K562 (cell line): ENCODE measurements at regions not wholly inside any gene's neighbourhood (a gene's known extent, or its start where the extent isn't known, plus 50 kb on each side); places are given as distances from the start of the nearest gene placed in this dataset.

Experiments
- ATAC-seq: fragments of 200-7000 bp; cut with Tn5 transposase; 3 replicates; pipeline ENCODE4 v1.9.1; 2020; ENCODE audit warnings: moderate library complexity
- BruUV-seq: library from RNA; stranded (reverse); fragments of 400-500 nt; replicated peaks from 2 replicates; lab custom pipeline; 2021; lab: Mats Ljungman, UMichigan
- CTCF ChIA-PET: fragments of 300-600 bp; formaldehyde crosslinking; extraction: SDS; loops from one replicate; lab custom pipeline; 2021; ENCODE audit warnings: low intra/inter-chr PET ratio; lab: Yijun Ruan, JAX
- POLR2A ChIA-PET: fragments of 300-600, 350-650 bp; sonication (Branson Sonifier 250); formaldehyde crosslinking; extraction: SDS; loops from one replicate; lab custom pipeline; 2021; ENCODE audit warnings: antibody characterized with exemption, inconsistent platforms; lab: Yijun Ruan, JAX
- DNase-seq, 4 experiments: peaks; one replicate each; pipeline versions ENCODE4 v3.0.0 to v3.0.0-alpha.2; 2011 to 2018; ENCODE audit warnings: low spot score in 3 of 4, mixed read lengths in 3 of 4; ENCODE audit errors: extremely low read depth in 1 of 4
- FAIRE-seq: peaks from 2 replicates; lab custom pipeline; 2011; peaks lifted over from hg19 to GRCh38; lab: Jason Lieb, UNC
- H2AFZ ChIP-seq: 2 replicates; pipeline ENCODE4 v1.6.0; 2011; ENCODE audit warnings: low read depth, low read length, control low read depth, inconsistent platforms
- H3K27ac ChIP-seq: fragments of 200-600 bp; 3 replicates; pipeline ENCODE4 v1.8.0; 2011; ENCODE audit warnings: low read depth, mild to moderate bottlenecking, control low read depth, inconsistent platforms, low read length, moderate library complexity, mixed read lengths; ENCODE audit errors: extremely low read depth
- H3K27me3 ChIP-seq, 2 experiments: fragments of 300-600 bp in 1 of 2; 2 replicates in 1 of 2; 3 replicates in 1 of 2; pipeline versions ENCODE4 v1.6.0 to v1.8.0; 2011; ENCODE audit warnings: inconsistent platforms in 2 of 2, low read length in 2 of 2, mild to moderate bottlenecking in 1 of 2, mixed read lengths in 1 of 2, moderate library complexity in 1 of 2; ENCODE audit not compliant: control insufficient read depth in 2 of 2, insufficient read depth in 2 of 2
- H3K36me3 ChIP-seq: fragments of 300-600 bp; 3 replicates; pipeline ENCODE4 v1.8.0; 2011; ENCODE audit warnings: mild to moderate bottlenecking, low read length, inconsistent platforms; ENCODE audit not compliant: control insufficient read depth, insufficient read depth
- H3K4me1 ChIP-seq, 2 experiments: fragments of 200-600 bp in 1 of 2; replicated peaks in 1 of 2; 2 replicates in 1 of 2; 3 replicates in 1 of 2; pipeline versions ENCODE4 v1.5.1 to v1.8.0; 2011; ENCODE audit warnings: inconsistent platforms in 2 of 2, low read length in 2 of 2, mild to moderate bottlenecking in 1 of 2, mixed read lengths in 1 of 2, moderate library complexity in 1 of 2; ENCODE audit not compliant: control insufficient read depth in 2 of 2, insufficient read depth in 2 of 2
- H3K4me2 ChIP-seq: 2 replicates; pipeline ENCODE4 v1.6.1; 2011; ENCODE audit warnings: low read length, control low read depth, inconsistent platforms, mixed read lengths; ENCODE audit not compliant: insufficient read depth
- H3K4me3 ChIP-seq: fragments of 200-600 bp; sonication (generic), shearing (Covaris generic); 2 replicates; pipeline ENCODE4 v1.5.1; 2016; ENCODE audit warnings: control low read depth, inconsistent platforms
- H3K79me2 ChIP-seq: fragments of 200-600 bp; 3 replicates; pipeline ENCODE4 v1.8.0; 2011; ENCODE audit warnings: low read length, inconsistent platforms; ENCODE audit not compliant: control insufficient read depth, insufficient read depth
- H3K9ac ChIP-seq, 2 experiments: 2 replicates each; pipeline versions ENCODE4 v1.6.0 to v1.6.1; 2011; ENCODE audit warnings: low read depth in 2 of 2, low read length in 2 of 2, control low read depth in 1 of 2, inconsistent platforms in 1 of 2, mild to moderate bottlenecking in 1 of 2, mixed read lengths in 1 of 2; ENCODE audit not compliant: insufficient read depth in 1 of 2
- H3K9me1 ChIP-seq: one replicate; pipeline ENCODE4 v1.6.0; 2011; ENCODE audit warnings: inconsistent platforms, mild to moderate bottlenecking, low read length, moderate library complexity; ENCODE audit not compliant: control insufficient read depth, insufficient read depth
- H3K9me3 ChIP-seq: replicated peaks from 2 replicates; pipeline ENCODE4 v1.5.1; 2011; ENCODE audit warnings: low read depth, low read length, inconsistent platforms; ENCODE audit not compliant: control insufficient read depth, insufficient read depth
- H4K20me1 ChIP-seq: replicated peaks from 2 replicates; pipeline ENCODE4 v1.6.1; 2011; ENCODE audit warnings: low read length, inconsistent platforms, mixed read lengths; ENCODE audit not compliant: control insufficient read depth, insufficient read depth
- EWSR1 ChIP-seq: fragments of 450-650 bp; IDR thresholded peaks from 2 replicates; pipeline ENCODE4 v1.6.1; 2018; ENCODE audit warnings: borderline replicate concordance, mild to moderate bottlenecking, low read depth, moderate library complexity; ENCODE audit not compliant: partially characterized antibody
- ZBTB11 ChIP-seq, 3 experiments: fragments of 200-800 bp in 1 of 3; fragments of 250-450 bp in 1 of 3; fragments of 450-650 bp in 1 of 3; sonication (Bioruptor Pico) in 1 of 3; sonication (Bioruptor generic) in 1 of 3; formaldehyde crosslinking in 1 of 3; IDR thresholded peaks; 2 replicates each; pipeline versions ENCODE4 v1.6.1 to v1.8.0; 2016 to 2022; ENCODE audit warnings: mild to moderate bottlenecking in 2 of 3, missing genetic modification characterization in 2 of 3, missing compliant biosample characterization in 1 of 3, moderate library complexity in 1 of 3
- WGBS: fragments of 100-300 bp; shearing (Covaris generic); methylation state at CpG from one replicate; pipeline ENCODE4 v1.1.6; 2016; ENCODE audit warnings: low coverage, mixed read lengths; ENCODE audit not compliant: insufficient coverage; ENCODE audit errors: missing lambda C conversion rate; 5-methylcytosine and 5-hydroxymethylcytosine counted together
- in situ Hi-C: fragments of 300-500 bp; cut with MboI; formaldehyde crosslinking; loops from 4 replicates; pipeline ENCODE4 v1.15.0; 2018; ENCODE audit warnings: inconsistent platforms, mixed read lengths
- intact Hi-C: fragments of 100-400 bp; cut with micrococcal nuclease; formaldehyde crosslinking; loops from 2 replicates; pipeline ENCODE4 v1.14.2; 2022
- TF ChIP-seq, protein P1 (sequence below): fragments of 450-650 bp; formaldehyde crosslinking; IDR thresholded peaks from 2 replicates; pipeline ENCODE4 v1.4.0; 2020; ENCODE audit warnings: mild to moderate bottlenecking, moderate library complexity

- Histone ChIP-seq H4K20me1 (no peaks in the 10 kb centered on the region), H3K79me2 (no peaks in the 10 kb centered on the region), H3K4me2 (no peak overlapping the region), H3K36me3 (no peaks in the 10 kb centered on the region), H3K9me1 (no peaks in the 10 kb centered on the region), H3K4me3 (no peak overlapping the region), H3K27ac (0 out of 3 replicates have a peak overlapping the region, but pooled peaks have one; percentile 4), H3K9me3 (no peaks in the 10 kb centered on the region), H3K4me1 (peaks cover 2 to 10% of the 10 kb centered on the region in 2 experiments; a peak in 3 of 5 replicates), H3K27me3 (no peaks in the 10 kb centered on the region), H2AFZ (peak overlapping the region; percentile 85), H3K9ac (no peak overlapping the region)
- FAIRE-seq (no peak), DNase-seq (peak in 1 of 4 experiments; percentile 19), ATAC-seq (peak; percentile 54)
- TF ChIP-seq, protein P1, sequence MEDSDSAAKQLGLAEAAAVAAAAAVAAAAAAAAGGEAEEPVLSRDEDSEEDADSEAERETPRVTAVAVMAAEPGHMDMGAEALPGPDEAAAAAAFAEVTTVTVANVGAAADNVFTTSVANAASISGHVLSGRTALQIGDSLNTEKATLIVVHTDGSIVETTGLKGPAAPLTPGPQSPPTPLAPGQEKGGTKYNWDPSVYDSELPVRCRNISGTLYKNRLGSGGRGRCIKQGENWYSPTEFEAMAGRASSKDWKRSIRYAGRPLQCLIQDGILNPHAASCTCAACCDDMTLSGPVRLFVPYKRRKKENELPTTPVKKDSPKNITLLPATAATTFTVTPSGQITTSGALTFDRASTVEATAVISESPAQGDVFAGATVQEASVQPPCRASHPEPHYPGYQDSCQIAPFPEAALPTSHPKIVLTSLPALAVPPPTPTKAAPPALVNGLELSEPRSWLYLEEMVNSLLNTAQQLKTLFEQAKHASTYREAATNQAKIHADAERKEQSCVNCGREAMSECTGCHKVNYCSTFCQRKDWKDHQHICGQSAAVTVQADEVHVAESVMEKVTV, result no peak
- TF ChIP-seq ZBTB11 (CRISPR knock-in tag; IDR thresholded peaks at IDR 0.05) (peak in 1 of 3 experiments; percentile 95; a peak in 2 of 6 replicates), EWSR1 (peak; percentile 32)
- intact Hi-C loops (loop anchor here (5.0 kb wide), 1 partner anchor 47 kb away; no protein-coding TSS in a partner anchor), in situ Hi-C loops (no loop called here)
- CTCF ChIA-PET, result interaction anchor here (1.0 to 1.7 kb wide), 2 partner anchors 278 to 292 kb away, joined by 6 to 12 read pairs; no protein-coding TSS in a partner anchor
- 46% methylated on average over 9 of the region's 9 CpGs for WGBS
- POLR2A ChIA-PET, result interaction anchor here (0.6 to 1.1 kb wide), 2 partner anchors 19 to 859 kb away, joined by 3 to 4 read pairs; no protein-coding TSS in a partner anchor
- BruUV-seq, result no TSS peak
Observed at GRCh38 chr20:53870426-53871315, 199.7 kb downstream of the BCAS1 start.
